GM13977 (cell line): ENCODE measurements at regions not wholly inside any gene's neighbourhood (a gene's known extent, or its start where the extent isn't known, plus 50 kb on each side); places are given as distances from the start of the nearest gene placed in this dataset.

Source experiments
- DNase-seq: peaks from one replicate; pipeline ENCODE4 v3.0.0; 2012; ENCODE audit warnings: low spot score
- CTCF ChIP-seq: IDR thresholded peaks from 2 replicates; pipeline ENCODE4 v1.5.1; 2012; ENCODE audit warnings: mild to moderate bottlenecking, control low read depth; ENCODE audit not compliant: insufficient read depth; ENCODE audit errors: extremely low read depth, missing control alignments
- in situ Hi-C: fragments of 300-500 bp; cut with MboI; formaldehyde crosslinking; loops from one replicate; pipeline ENCODE4 v1.12.0; 2022; ENCODE audit warnings: low sequenced_read_pairs, low pct_unique_long_range_greater_than_20kb, mixed read lengths, inconsistent platforms; ENCODE audit not compliant: unreplicated experiment

GRCh38 chr9:80125731-80126264 is 554.0 kb downstream of the TLE4 start:
- no peak for DNase-seq
- in situ Hi-C loops, result no loop called here
- TF ChIP-seq CTCF, result no peak

GRCh38 chr9:80117031-80117430 is 545.3 kb downstream of the TLE4 start:
- TF ChIP-seq CTCF, result no peak
- in situ Hi-C loops, result no loop called here

GRCh38 chr9:80114241-80114640 is 542.5 kb downstream of the TLE4 start:
- TF ChIP-seq CTCF, result no peak
- in situ Hi-C loops, result no loop called here
- DNase-seq, result no peak

More at GRCh38 chr9:80117031-80117430, 545.3 kb downstream of the TLE4 start:
- DNase-seq, result no peak

- no peak for TF ChIP-seq CTCF
- DNase-seq, result no peak
- in situ Hi-C loops, result no loop called here
These were observed 536.3 kb downstream of the TLE4 start for GRCh38 chr9:80107931-80108660.

- no peak for DNase-seq
- in situ Hi-C loops, result no loop called here
- TF ChIP-seq CTCF, result no peak
These were observed 525.7 kb downstream of the TLE4 start for GRCh38 chr9:80097476-80097875.

GRCh38 chr9:80094176-80094771 is 522.5 kb downstream of the TLE4 start:
- no peak for TF ChIP-seq CTCF
- in situ Hi-C loops, result no loop called here
- DNase-seq, result no peak
